GM12874 (cell line): ENCODE measurements at regions not wholly inside any gene's neighbourhood (a gene's known extent, or its start where the extent isn't known, plus 50 kb on each side); places are given as distances from the start of the nearest gene placed in this dataset.

Experiments used
- CTCF ChIP-seq: IDR thresholded peaks from 2 replicates; pipeline ENCODE4 v1.5.1; 2011; ENCODE audit warnings: low read depth, mild to moderate bottlenecking, control low read depth, low read length, moderate library complexity; ENCODE audit not compliant: insufficient read depth

DNA sequence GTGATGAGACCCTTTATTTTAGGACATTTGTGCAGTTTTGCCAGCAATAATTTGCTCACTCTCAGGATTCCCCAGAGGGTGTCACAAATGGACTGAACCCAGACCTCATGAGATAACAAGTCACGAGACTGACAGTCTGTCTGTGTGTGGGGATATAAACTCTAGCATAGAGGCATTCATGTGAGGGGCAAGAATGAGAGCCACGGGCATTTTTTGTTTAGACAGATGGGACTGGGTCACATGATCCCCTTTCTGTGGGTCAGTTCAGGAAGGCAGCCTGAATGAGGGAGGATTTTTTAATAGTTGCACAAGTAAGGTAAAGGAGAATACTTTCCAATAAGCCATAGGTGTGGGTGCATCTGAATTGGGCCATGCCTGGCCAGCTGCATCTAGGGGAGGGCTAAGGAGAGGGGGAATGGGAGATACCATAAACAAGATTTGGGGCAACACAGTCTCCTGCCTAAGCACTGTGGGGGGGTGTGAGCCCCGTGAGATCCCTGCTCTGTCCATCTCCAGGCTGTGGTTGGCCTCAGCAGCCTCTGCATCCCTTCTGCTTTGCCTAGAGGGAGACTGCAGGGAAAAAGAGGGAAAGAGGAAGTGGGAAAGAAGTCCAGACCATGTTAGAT is 66.6 kb downstream of the NAV1 start:
- TF ChIP-seq CTCF: no peak

- TF ChIP-seq CTCF: no peak
Observed at GRCh38 chr1:201606096-201606495, 67.2 kb downstream of the NAV1 start.

DNA sequence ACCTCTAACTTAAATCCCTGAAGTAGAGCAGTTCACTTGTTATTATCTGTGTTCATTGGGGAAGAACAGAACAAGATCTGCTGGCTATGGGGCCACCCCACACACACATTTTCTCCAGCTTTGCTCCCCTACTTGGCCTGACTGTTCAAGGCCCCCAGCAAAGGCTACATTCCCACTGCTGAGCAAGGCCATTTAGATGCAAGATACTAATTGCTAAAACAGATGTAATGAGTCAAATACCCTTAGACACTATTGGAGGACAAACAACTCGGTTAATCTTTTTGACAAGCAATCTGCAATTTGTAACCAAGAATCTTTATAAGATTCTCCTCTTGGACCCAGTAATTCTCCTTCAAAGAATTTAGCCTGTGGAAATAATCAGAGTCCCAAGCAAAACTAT is 67.7 kb downstream of the NAV1 start:
- TF ChIP-seq CTCF: no peak

DNA sequence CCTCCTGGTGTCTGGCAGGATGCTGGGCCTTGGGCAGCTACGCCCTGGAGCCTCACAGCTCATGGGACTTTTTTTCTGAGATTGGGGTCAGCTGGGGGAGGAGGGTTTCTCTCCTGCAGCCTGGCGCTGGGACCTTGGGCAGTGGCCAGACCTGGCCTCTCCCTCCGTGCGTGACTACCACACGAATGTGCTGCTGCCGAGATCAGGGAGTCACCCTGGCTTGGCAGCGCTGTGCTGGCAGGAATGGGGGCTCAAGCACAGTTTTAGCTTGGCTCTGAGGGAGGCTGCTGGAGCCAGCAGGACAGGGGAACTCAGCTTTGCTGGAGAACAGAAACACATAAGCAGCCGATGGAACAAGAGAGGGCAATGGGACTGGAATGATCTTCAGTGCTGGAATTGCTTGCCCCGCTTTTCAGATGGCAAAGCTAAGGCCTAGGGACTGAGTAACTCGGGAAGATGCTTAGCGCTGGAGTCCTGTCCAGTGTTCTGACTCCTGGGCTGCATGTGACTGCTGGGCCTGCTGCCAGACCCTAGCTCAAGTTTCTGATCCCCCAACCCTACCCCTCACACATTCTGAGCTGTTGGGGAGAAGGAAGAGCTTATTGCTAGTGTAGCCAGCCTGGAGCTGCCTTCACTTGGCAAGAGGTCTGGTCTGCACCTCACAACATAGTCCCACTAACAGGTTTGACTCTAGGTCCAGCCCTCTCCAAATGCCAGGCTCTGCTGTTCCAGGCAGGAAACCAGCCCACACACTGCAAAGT is 69.9 kb downstream of the NAV1 start:
- TF ChIP-seq CTCF: no peak

- TF ChIP-seq CTCF: no peak
Observed at GRCh38 chr1:201609661-201610318, 70.9 kb downstream of the NAV1 start.

DNA sequence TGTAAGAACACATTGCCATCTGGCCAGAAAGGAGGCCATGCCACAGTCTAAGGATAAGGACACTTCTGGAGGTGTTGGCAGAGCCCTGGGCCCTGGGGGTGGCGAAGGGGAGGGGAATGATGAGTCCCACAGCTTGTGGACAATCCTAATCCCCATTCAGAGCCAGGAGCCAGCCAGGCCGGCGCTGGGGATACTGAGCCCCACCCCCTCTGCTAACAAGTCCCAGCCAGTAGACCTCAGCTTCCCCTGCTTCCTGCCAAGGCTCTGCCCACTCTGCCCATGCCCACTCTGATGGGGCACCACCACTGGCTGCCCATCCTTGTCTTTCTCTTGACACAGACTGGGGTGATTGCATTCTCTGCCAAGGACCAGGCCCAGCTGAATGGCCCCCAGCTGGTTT is 71.9 kb downstream of the NAV1 start:
- TF ChIP-seq CTCF: no peak

- no peak for TF ChIP-seq CTCF
Observed at GRCh38 chr1:201612645-201613044, 73.7 kb downstream of the NAV1 start.
